ENCODE measurements at regions not wholly inside any gene's neighbourhood (a gene's known extent, or its start where the extent isn't known, plus 50 kb on each side); places are given as distances from the start of the nearest gene placed in this dataset.

DNA sequence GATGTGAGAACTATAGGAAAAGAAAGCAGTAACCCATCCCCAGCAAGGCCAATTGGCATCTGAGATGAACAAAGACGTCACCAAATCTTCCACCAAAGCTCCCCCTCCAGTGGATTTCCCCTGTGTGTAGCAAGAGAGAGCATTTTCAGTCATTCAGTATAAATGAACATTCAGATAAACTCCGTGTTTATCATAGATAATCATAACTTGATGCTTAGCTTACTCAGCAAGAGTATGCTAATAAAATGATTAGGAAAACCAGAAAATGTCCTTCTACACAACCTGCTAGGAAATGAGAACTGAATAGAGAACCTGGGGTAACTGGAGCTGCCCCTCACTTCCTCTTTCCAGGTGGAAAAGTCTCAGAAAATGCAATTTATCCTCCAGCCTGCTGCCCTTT is 198.0 kb upstream of the CCDC150 start:
- Histone ChIP-seq H3K4me1 (ENCODE audit: control insufficient read depth in 1 of 2, insufficient read depth in 2 of 2, low read length in 2 of 2) (no peaks in the 10 kb centered on the region), H3K27ac (ENCODE audit: low read depth in 1 of 2, low read length in 2 of 2) (no peak overlapping the region), H3K36me3 (ENCODE audit: control insufficient read depth in 1 of 2, insufficient read depth in 2 of 2, low read length in 1 of 2) (no peaks in the 10 kb centered on the region), H3K4me3 (ENCODE audit: low read length in 2 of 2) (no peak overlapping the region), H3K27me3 (ENCODE audit: control insufficient read depth in 1 of 2, insufficient read depth in 2 of 2, low read length in 1 of 2) (no peaks in the 10 kb centered on the region), H3K9me3 (ENCODE audit: control insufficient read depth, low read length) (no peaks in the 10 kb centered on the region)
- DNase-seq: no peak
- no peak for ATAC-seq (ENCODE audit: low FRiP score)
- 56 to 61% methylated on average over 2 of the region's 2 CpGs for WGBS, 2 donors
- intact Hi-C loops (cut with DNase I): no loop called here

DNA sequence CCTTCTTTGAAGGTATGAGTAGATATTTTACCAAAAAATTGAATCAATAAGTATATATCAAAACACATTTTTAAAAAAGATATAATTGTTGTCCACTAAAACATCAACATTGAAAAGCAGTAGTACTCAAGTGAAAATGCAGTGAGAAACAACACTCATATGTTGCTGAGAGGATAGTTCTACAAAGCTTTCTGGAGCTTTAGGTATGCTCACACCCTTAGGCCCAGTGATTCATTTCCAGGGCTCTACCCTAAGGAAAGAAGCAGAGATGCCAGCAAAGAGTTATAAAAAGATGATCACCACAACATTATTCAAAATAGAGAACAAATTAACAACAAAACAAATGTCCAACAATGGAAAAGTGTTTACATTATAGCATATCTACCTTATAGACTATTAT is 197.3 kb upstream of the CCDC150 start:
- intact Hi-C loops (cut with DNase I): no loop called here

GRCh38 chr2:196444442-196444841 is 195.1 kb upstream of the CCDC150 start:
- Histone ChIP-seq H3K4me1 (ENCODE audit: control insufficient read depth in 1 of 2, insufficient read depth in 2 of 2, low read length in 2 of 2) (no peaks in the 10 kb centered on the region), H3K4me3 (ENCODE audit: low read length in 2 of 2) (no peak overlapping the region), H3K36me3 (ENCODE audit: control insufficient read depth in 1 of 2, insufficient read depth in 2 of 2, low read length in 1 of 2) (no peaks in the 10 kb centered on the region), H3K27ac (ENCODE audit: low read depth in 1 of 2, low read length in 2 of 2) (no peak overlapping the region), H3K9me3 (ENCODE audit: control insufficient read depth, low read length) (no peaks in the 10 kb centered on the region), H3K27me3 (ENCODE audit: control insufficient read depth in 1 of 2, insufficient read depth in 2 of 2, low read length in 1 of 2) (no peaks in the 10 kb centered on the region)
- WGBS, 2 donors: 97 to 98% methylated on average over 1 of the region's 1 CpG
- DNase-seq: no peak
- ATAC-seq (ENCODE audit: low FRiP score): no peak
- intact Hi-C loops (cut with DNase I): no loop called here

More for the DNA sequence above, 197.3 kb upstream of the CCDC150 start:
- DNase-seq (no peak), ATAC-seq (ENCODE audit: low FRiP score) (no peak)
- no peak overlapping the region for H3K4me3 ChIP-seq (ENCODE audit: low read length in 2 of 2)
- no peaks in the 10 kb centered on the region for H3K4me1 ChIP-seq (ENCODE audit: control insufficient read depth in 1 of 2, insufficient read depth in 2 of 2, low read length in 2 of 2)
- no peaks in the 10 kb centered on the region for H3K9me3 ChIP-seq (ENCODE audit: control insufficient read depth, low read length)
- no peaks in the 10 kb centered on the region for H3K36me3 ChIP-seq (ENCODE audit: control insufficient read depth in 1 of 2, insufficient read depth in 2 of 2, low read length in 1 of 2)
- H3K27ac ChIP-seq (ENCODE audit: low read depth in 1 of 2, low read length in 2 of 2): no peak overlapping the region
- H3K27me3 ChIP-seq (ENCODE audit: control insufficient read depth in 1 of 2, insufficient read depth in 2 of 2, low read length in 1 of 2): no peaks in the 10 kb centered on the region

- no peaks in the 10 kb centered on the region for H3K9me3 ChIP-seq (ENCODE audit: control insufficient read depth, low read length)
- ATAC-seq (ENCODE audit: low FRiP score): no peak
- no peaks in the 10 kb centered on the region for H3K4me1 ChIP-seq (ENCODE audit: control insufficient read depth in 1 of 2, insufficient read depth in 2 of 2, low read length in 2 of 2)
- H3K27me3 ChIP-seq (ENCODE audit: control insufficient read depth in 1 of 2, insufficient read depth in 2 of 2, low read length in 1 of 2): no peaks in the 10 kb centered on the region
- intact Hi-C loops (cut with DNase I): no loop called here
- no peak overlapping the region for H3K4me3 ChIP-seq (ENCODE audit: low read length in 2 of 2)
- H3K36me3 ChIP-seq (ENCODE audit: control insufficient read depth in 1 of 2, insufficient read depth in 2 of 2, low read length in 1 of 2): no peaks in the 10 kb centered on the region
- no peak for DNase-seq
- 100% methylated on average over 1 of the region's 1 CpG for WGBS, 2 donors
- H3K27ac ChIP-seq (ENCODE audit: low read depth in 1 of 2, low read length in 2 of 2): no peak overlapping the region
Observed at GRCh38 chr2:196445991-196446390, 193.5 kb upstream of the CCDC150 start.

GRCh38 chr2:196448407-196449079 is 191.0 kb upstream of the CCDC150 start:
- Histone ChIP-seq H3K36me3 (ENCODE audit: control insufficient read depth in 1 of 2, insufficient read depth in 2 of 2, low read length in 1 of 2) (no peaks in the 10 kb centered on the region), H3K27ac (ENCODE audit: low read depth in 1 of 2, low read length in 2 of 2) (no peak overlapping the region), H3K9me3 (ENCODE audit: control insufficient read depth, low read length) (no peaks in the 10 kb centered on the region), H3K4me3 (ENCODE audit: low read length in 2 of 2) (no peak overlapping the region), H3K4me1 (ENCODE audit: control insufficient read depth in 1 of 2, insufficient read depth in 2 of 2, low read length in 2 of 2) (no peaks in the 10 kb centered on the region), H3K27me3 (ENCODE audit: control insufficient read depth in 1 of 2, insufficient read depth in 2 of 2, low read length in 1 of 2) (no peaks in the 10 kb centered on the region)
- DNase-seq: no peak
- WGBS, 2 donors: 95% methylated on average over 5 of the region's 5 CpGs
- intact Hi-C loops (cut with DNase I): no loop called here
- ATAC-seq (ENCODE audit: low FRiP score): no peak

DNA sequence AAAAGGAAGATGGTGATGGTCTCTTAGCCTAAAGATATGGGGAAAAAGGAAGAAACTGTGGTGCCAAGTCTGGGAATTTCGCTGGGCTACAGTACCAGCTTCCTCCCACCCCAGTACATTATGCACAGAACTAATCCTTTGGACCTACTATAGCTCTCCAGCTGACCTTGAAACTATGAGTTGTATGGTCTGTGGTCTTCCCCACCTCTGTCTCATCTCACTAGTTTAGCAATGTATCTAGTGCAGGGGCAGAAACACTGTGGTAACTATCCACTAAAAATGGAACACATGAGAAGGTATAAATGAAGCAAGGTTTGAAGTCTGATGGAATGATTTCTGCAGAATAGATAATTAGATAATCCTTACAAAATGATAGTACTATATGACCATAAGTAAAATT is 190.4 kb upstream of the CCDC150 start:
- no peak overlapping the region for H3K4me3 ChIP-seq (ENCODE audit: low read length in 2 of 2)
- intact Hi-C loops (cut with DNase I): no loop called here
- H3K36me3 ChIP-seq (ENCODE audit: control insufficient read depth in 1 of 2, insufficient read depth in 2 of 2, low read length in 1 of 2): no peaks in the 10 kb centered on the region
- DNase-seq (no peak), ATAC-seq (ENCODE audit: low FRiP score) (no peak)
- no peaks in the 10 kb centered on the region for H3K27me3 ChIP-seq (ENCODE audit: control insufficient read depth in 1 of 2, insufficient read depth in 2 of 2, low read length in 1 of 2)
- 97 to 100% methylated on average over 1 of the region's 1 CpG for WGBS, 2 donors
- no peak overlapping the region for H3K27ac ChIP-seq (ENCODE audit: low read depth in 1 of 2, low read length in 2 of 2)
- H3K9me3 ChIP-seq (ENCODE audit: control insufficient read depth, low read length): no peaks in the 10 kb centered on the region
- H3K4me1 ChIP-seq (ENCODE audit: control insufficient read depth in 1 of 2, insufficient read depth in 2 of 2, low read length in 2 of 2): no peaks in the 10 kb centered on the region

DNA sequence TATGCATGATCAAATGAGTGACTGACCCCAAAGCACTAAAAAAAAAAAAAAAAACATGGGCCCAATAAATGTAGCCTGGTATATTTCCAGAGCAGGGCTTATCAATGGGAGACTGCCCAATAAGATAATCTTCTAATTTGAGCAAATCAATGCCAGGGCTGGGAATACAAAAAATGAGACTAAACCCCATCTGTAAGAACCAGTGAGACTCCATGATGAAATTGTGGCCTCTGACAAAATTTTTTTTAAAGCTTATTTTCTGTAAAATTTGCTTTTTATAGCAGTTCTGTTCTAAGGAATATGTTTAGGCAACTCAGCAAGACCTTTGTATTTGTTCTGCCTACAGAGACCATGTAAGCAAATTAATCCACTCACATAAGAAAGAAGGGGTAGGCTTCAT is 186.8 kb upstream of the CCDC150 start:
- Histone ChIP-seq H3K9me3 (ENCODE audit: control insufficient read depth, low read length) (no peaks in the 10 kb centered on the region), H3K27ac (ENCODE audit: low read depth in 1 of 2, low read length in 2 of 2) (no peak overlapping the region), H3K4me1 (ENCODE audit: control insufficient read depth in 1 of 2, insufficient read depth in 2 of 2, low read length in 2 of 2) (no peaks in the 10 kb centered on the region), H3K4me3 (ENCODE audit: low read length in 2 of 2) (no peak overlapping the region), H3K36me3 (ENCODE audit: control insufficient read depth in 1 of 2, insufficient read depth in 2 of 2, low read length in 1 of 2) (no peaks in the 10 kb centered on the region), H3K27me3 (ENCODE audit: control insufficient read depth in 1 of 2, insufficient read depth in 2 of 2, low read length in 1 of 2) (no peaks in the 10 kb centered on the region)
- no peak for DNase-seq
- no peak for ATAC-seq (ENCODE audit: low FRiP score)
- intact Hi-C loops (cut with DNase I): loop anchor here in 1 of 2 donors (5.0 to 10.0 kb wide), 3 partner anchors 118 to 378 kb away; no protein-coding TSS in a partner anchor

- Histone ChIP-seq H3K27me3 (ENCODE audit: control insufficient read depth in 1 of 2, insufficient read depth in 2 of 2, low read length in 1 of 2) (no peaks in the 10 kb centered on the region), H3K36me3 (ENCODE audit: control insufficient read depth in 1 of 2, insufficient read depth in 2 of 2, low read length in 1 of 2) (no peaks in the 10 kb centered on the region), H3K4me3 (ENCODE audit: low read length in 2 of 2) (no peak overlapping the region), H3K27ac (ENCODE audit: low read depth in 1 of 2, low read length in 2 of 2) (no peak overlapping the region), H3K4me1 (ENCODE audit: control insufficient read depth in 1 of 2, insufficient read depth in 2 of 2, low read length in 2 of 2) (no peaks in the 10 kb centered on the region), H3K9me3 (ENCODE audit: control insufficient read depth, low read length) (no peaks in the 10 kb centered on the region)
- ATAC-seq (ENCODE audit: low FRiP score): no peak
- WGBS, 2 donors: 16 to 18% methylated on average over 4 of the region's 4 CpGs
- DNase-seq: no peak
- intact Hi-C loops (cut with DNase I): loop anchor here in 1 of 2 donors (5.0 to 10.0 kb wide), 3 partner anchors 119 to 379 kb away; no protein-coding TSS in a partner anchor
Observed at GRCh38 chr2:196453613-196454047, 185.9 kb upstream of the CCDC150 start.

DNA sequence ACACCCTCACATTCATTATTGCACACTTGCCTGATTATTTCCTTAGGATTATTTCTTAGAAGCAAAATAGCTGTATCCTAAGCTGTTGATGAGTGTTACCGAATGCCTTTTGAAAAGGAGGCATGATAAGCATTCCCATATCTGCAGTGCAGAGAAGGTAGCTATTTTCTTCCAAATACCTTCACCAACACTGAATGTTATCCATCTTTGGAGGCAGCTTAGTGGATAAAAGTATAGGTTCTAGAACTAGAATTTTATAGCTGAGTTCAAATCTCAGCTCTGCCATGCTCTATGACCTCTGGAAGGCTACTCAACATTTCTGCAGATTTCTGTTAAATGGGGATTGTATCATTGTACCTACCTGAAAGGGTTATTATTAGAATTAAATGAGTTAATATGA is 185.0 kb upstream of the CCDC150 start:
- intact Hi-C loops (cut with DNase I): loop anchor here in 1 of 2 donors (5.0 to 10.0 kb wide), 3 partner anchors 120 to 380 kb away; no protein-coding TSS in a partner anchor
- Histone ChIP-seq H3K27ac (ENCODE audit: low read depth in 1 of 2, low read length in 2 of 2) (no peak overlapping the region), H3K4me1 (ENCODE audit: control insufficient read depth in 1 of 2, insufficient read depth in 2 of 2, low read length in 2 of 2) (no peaks in the 10 kb centered on the region), H3K9me3 (ENCODE audit: control insufficient read depth, low read length) (no peaks in the 10 kb centered on the region), H3K27me3 (ENCODE audit: control insufficient read depth in 1 of 2, insufficient read depth in 2 of 2, low read length in 1 of 2) (no peaks in the 10 kb centered on the region), H3K4me3 (ENCODE audit: low read length in 2 of 2) (no peak overlapping the region), H3K36me3 (ENCODE audit: control insufficient read depth in 1 of 2, insufficient read depth in 2 of 2, low read length in 1 of 2) (no peaks in the 10 kb centered on the region)
- 95 to 98% methylated on average over 1 of the region's 1 CpG for WGBS, 2 donors
- ATAC-seq (ENCODE audit: low FRiP score) (no peak), DNase-seq (no peak)
